CD4-positive, CD25-positive, alpha-beta regulatory T cell (primary cell): ENCODE measurements at regions not wholly inside any gene's neighbourhood (a gene's known extent, or its start where the extent isn't known, plus 50 kb on each side); places are given as distances from the start of the nearest gene placed in this dataset.

ENCODE experiments used
- ATAC-seq, 2 donors: fragments of 150-1000 bp; cut with Tn5 transposase; one replicate each; pipeline ENCODE4 v1.10.0; 2021; ENCODE audit warnings: low read depth in 2 of 2, moderate number of reproducible peaks in 2 of 2, moderate library complexity in 1 of 2
- DNase-seq, 3 donors: peaks; one replicate each; pipeline versions ENCODE4 v3.0.0 to v3.0.0-alpha.2; 2012 to 2022; ENCODE audit warnings: mixed read lengths in 1 of 3
- H3K27ac ChIP-seq: one replicate; pipeline ENCODE4 v1.7.0; 2013; ENCODE audit warnings: mild to moderate bottlenecking, low read length; ENCODE audit not compliant: insufficient read depth, poor library complexity, severe bottlenecking
- H3K27me3 ChIP-seq: one replicate; pipeline ENCODE4 v1.7.0; 2013; ENCODE audit warnings: low read length; ENCODE audit not compliant: control insufficient read depth, insufficient read depth
- H3K36me3 ChIP-seq: one replicate; pipeline ENCODE4 v1.7.0; 2013; ENCODE audit warnings: mild to moderate bottlenecking, low read length, moderate library complexity; ENCODE audit not compliant: control insufficient read depth, insufficient read depth
- H3K4me1 ChIP-seq: 2 replicates; pipeline ENCODE4 v1.7.0; 2013; ENCODE audit warnings: mild to moderate bottlenecking, low read length; ENCODE audit not compliant: insufficient read depth, control insufficient read depth, poor library complexity, severe bottlenecking
- H3K4me3 ChIP-seq: one replicate; pipeline ENCODE4 v1.7.0; 2013; ENCODE audit warnings: low read depth, mild to moderate bottlenecking, low read length, moderate library complexity
- H3K9me3 ChIP-seq, 2 experiments: 1 replicate in 1 of 2; 2 replicates in 1 of 2; pipeline ENCODE4 v1.7.0; 2013; ENCODE audit warnings: low read length in 2 of 2, mild to moderate bottlenecking in 1 of 2, moderate library complexity in 1 of 2; ENCODE audit not compliant: control insufficient read depth in 2 of 2
- H3K27ac Mint-ChIP-seq, 3 donors: one replicate each; pipeline ENCODE4 v1.8.0; 2020 to 2022; ENCODE audit warnings: mild to moderate bottlenecking in 3 of 3, mixed read lengths in 3 of 3, moderate library complexity in 2 of 3
- H3K27me3 Mint-ChIP-seq: one replicate; pipeline ENCODE4 v1.8.0; 2022; ENCODE audit warnings: mild to moderate bottlenecking, mixed read lengths
- H3K36me3 Mint-ChIP-seq: one replicate; pipeline ENCODE4 v1.8.0; 2020; ENCODE audit warnings: mixed read lengths
- H3K4me1 Mint-ChIP-seq, 4 donors: one replicate each; pipeline ENCODE4 v1.8.0; 2020 to 2022; ENCODE audit warnings: mixed read lengths in 4 of 4, mild to moderate bottlenecking in 1 of 4
- H3K4me3 Mint-ChIP-seq, 4 donors: one replicate each; pipeline ENCODE4 v1.8.0; 2020 to 2022; ENCODE audit warnings: mild to moderate bottlenecking in 4 of 4, mixed read lengths in 4 of 4, moderate library complexity in 3 of 4
- H3K9me3 Mint-ChIP-seq, 7 donors: one replicate each; pipeline ENCODE4 v1.8.0; 2020 to 2022; ENCODE audit warnings: mixed read lengths in 7 of 7, mild to moderate bottlenecking in 3 of 7, moderate library complexity in 2 of 7

GRCh38 chr14:39988939-39989338 lies 556.7 kb upstream of the FBXO33 start:
- DNase-seq (peak in 1 of 3 donors; percentile 2), ATAC-seq (no peak)
- Histone ChIP-seq H3K36me3 (no peaks in the 10 kb centered on the region), H3K27me3 (no peaks in the 10 kb centered on the region), H3K4me1 (no peaks in the 10 kb centered on the region), H3K4me3 (no peak overlapping the region), H3K9me3 (no peaks in the 10 kb centered on the region), H3K27ac (no peak overlapping the region)
- Mint-ChIP-seq H3K4me3 (no peak overlapping the region), H3K36me3 (no peaks in the 10 kb centered on the region), H3K27me3 (no peaks in the 10 kb centered on the region), H3K9me3 (peaks cover 0 to 7% (median 0%) of the 10 kb centered on the region in 7 donors), H3K27ac (no peak overlapping the region), H3K4me1 (no peaks in the 10 kb centered on the region)

- Mint-ChIP-seq H3K27me3 (no peaks in the 10 kb centered on the region), H3K9me3 (peaks cover 0 to 6% (median 1%) of the 10 kb centered on the region in 7 donors), H3K27ac (no peak overlapping the region), H3K36me3 (no peaks in the 10 kb centered on the region), H3K4me3 (no peak overlapping the region), H3K4me1 (no peaks in the 10 kb centered on the region)
- ATAC-seq (no peak), DNase-seq (no peak)
- no peaks in the 10 kb centered on the region for H3K27me3 ChIP-seq
- H3K4me1 ChIP-seq, result no peaks in the 10 kb centered on the region
- H3K36me3 ChIP-seq, result no peaks in the 10 kb centered on the region
- no peak overlapping the region for H3K27ac ChIP-seq
- H3K4me3 ChIP-seq, result no peak overlapping the region
- H3K9me3 ChIP-seq, result no peaks in the 10 kb centered on the region
Measured at GRCh38 chr14:39984323-39984722, 552.1 kb upstream of the FBXO33 start.

- no peaks in the 10 kb centered on the region for H3K27me3 ChIP-seq
- peaks cover 0 to 2% of the 10 kb centered on the region in 2 experiments for H3K9me3 ChIP-seq
- Mint-ChIP-seq H3K4me1 (no peaks in the 10 kb centered on the region), H3K36me3 (no peaks in the 10 kb centered on the region), H3K27me3 (no peaks in the 10 kb centered on the region), H3K9me3 (peaks cover 0 to 9% (median 3%) of the 10 kb centered on the region in 7 donors), H3K4me3 (no peak overlapping the region), H3K27ac (no peak overlapping the region)
- ATAC-seq (no peak), DNase-seq (no peak)
- H3K4me3 ChIP-seq, result no peak overlapping the region
- H3K4me1 ChIP-seq, result no peaks in the 10 kb centered on the region
- no peak overlapping the region for H3K27ac ChIP-seq
- H3K36me3 ChIP-seq, result no peaks in the 10 kb centered on the region
Measured at GRCh38 chr14:39977198-39977597, 545.0 kb upstream of the FBXO33 start.

- no peaks in the 10 kb centered on the region for H3K36me3 Mint-ChIP-seq
- no peaks in the 10 kb centered on the region for H3K4me1 Mint-ChIP-seq
- Histone ChIP-seq H3K36me3 (no peaks in the 10 kb centered on the region), H3K4me3 (no peak overlapping the region), H3K27me3 (no peaks in the 10 kb centered on the region), H3K4me1 (no peaks in the 10 kb centered on the region), H3K27ac (no peak overlapping the region), H3K9me3 (peaks cover 0 to 2% of the 10 kb centered on the region in 2 experiments)
- ATAC-seq (no peak), DNase-seq (no peak)
- no peak overlapping the region for H3K4me3 Mint-ChIP-seq
- no peak overlapping the region for H3K27ac Mint-ChIP-seq
- peaks cover 0 to 8% (median 4%) of the 10 kb centered on the region in 7 donors for H3K9me3 Mint-ChIP-seq
- H3K27me3 Mint-ChIP-seq, result no peaks in the 10 kb centered on the region
Measured at GRCh38 chr14:39974036-39974435, 541.8 kb upstream of the FBXO33 start.

GRCh38 chr14:39972704-39973103 lies 540.5 kb upstream of the FBXO33 start:
- no peaks in the 10 kb centered on the region for H3K36me3 ChIP-seq
- Mint-ChIP-seq H3K4me3 (no peak overlapping the region), H3K36me3 (no peaks in the 10 kb centered on the region), H3K27ac (no peak overlapping the region), H3K4me1 (no peaks in the 10 kb centered on the region), H3K9me3 (peaks cover 0 to 9% (median 4%) of the 10 kb centered on the region in 7 donors), H3K27me3 (no peaks in the 10 kb centered on the region)
- H3K27ac ChIP-seq, result no peak overlapping the region
- DNase-seq (no peak), ATAC-seq (no peak)
- H3K4me1 ChIP-seq, result no peaks in the 10 kb centered on the region
- H3K4me3 ChIP-seq, result no peak overlapping the region
- H3K9me3 ChIP-seq, result peaks cover 0 to 2% of the 10 kb centered on the region in 2 experiments
- H3K27me3 ChIP-seq, result no peaks in the 10 kb centered on the region

GRCh38 chr14:39967885-39968284 lies 535.7 kb upstream of the FBXO33 start:
- DNase-seq (no peak), ATAC-seq (no peak)
- Histone ChIP-seq H3K4me1 (no peaks in the 10 kb centered on the region), H3K9me3 (no peaks in the 10 kb centered on the region), H3K36me3 (no peaks in the 10 kb centered on the region), H3K27ac (no peak overlapping the region), H3K27me3 (no peaks in the 10 kb centered on the region), H3K4me3 (no peak overlapping the region)
- Mint-ChIP-seq H3K36me3 (no peaks in the 10 kb centered on the region), H3K9me3 (peaks cover 0 to 9% (median 4%) of the 10 kb centered on the region in 7 donors), H3K4me3 (no peak overlapping the region), H3K27me3 (no peaks in the 10 kb centered on the region), H3K27ac (no peak overlapping the region), H3K4me1 (no peaks in the 10 kb centered on the region)

- ATAC-seq (no peak), DNase-seq (no peak)
- Histone ChIP-seq H3K36me3 (no peaks in the 10 kb centered on the region), H3K9me3 (no peaks in the 10 kb centered on the region), H3K27me3 (no peaks in the 10 kb centered on the region), H3K27ac (no peak overlapping the region), H3K4me3 (no peak overlapping the region), H3K4me1 (no peaks in the 10 kb centered on the region)
- no peak overlapping the region for H3K4me3 Mint-ChIP-seq
- peaks cover 5 to 48% (median 9%) of the 10 kb centered on the region in 7 donors for H3K9me3 Mint-ChIP-seq
- no peaks in the 10 kb centered on the region for H3K27me3 Mint-ChIP-seq
- H3K36me3 Mint-ChIP-seq, result no peaks in the 10 kb centered on the region
- no peak overlapping the region for H3K27ac Mint-ChIP-seq
- no peaks in the 10 kb centered on the region for H3K4me1 Mint-ChIP-seq
Measured at GRCh38 chr14:39957987-39958386, 525.8 kb upstream of the FBXO33 start.

- Histone ChIP-seq H3K27ac (no peak overlapping the region), H3K4me1 (no peaks in the 10 kb centered on the region), H3K27me3 (no peaks in the 10 kb centered on the region), H3K9me3 (no peaks in the 10 kb centered on the region), H3K4me3 (no peak overlapping the region), H3K36me3 (no peaks in the 10 kb centered on the region)
- H3K4me3 Mint-ChIP-seq, result no peak overlapping the region
- H3K27me3 Mint-ChIP-seq, result no peaks in the 10 kb centered on the region
- ATAC-seq (no peak), DNase-seq (no peak)
- no peaks in the 10 kb centered on the region for H3K4me1 Mint-ChIP-seq
- H3K9me3 Mint-ChIP-seq, result peaks cover 5 to 44% (median 9%) of the 10 kb centered on the region in 7 donors
- H3K36me3 Mint-ChIP-seq, result no peaks in the 10 kb centered on the region
- H3K27ac Mint-ChIP-seq, result no peak overlapping the region
Measured at GRCh38 chr14:39957290-39957689, 525.1 kb upstream of the FBXO33 start.
